ENCODE measurements at regions not wholly inside any gene's neighbourhood (a gene's known extent, or its start where the extent isn't known, plus 50 kb on each side); places are given as distances from the start of the nearest gene placed in this dataset.

- DNase-seq (ENCODE audit: extremely low read depth, insufficient read length): no peak
- H3K36me3 ChIP-seq (ENCODE audit: control insufficient read depth, insufficient read depth, low read length): no peaks in the 10 kb centered on the region
- no peaks in the 10 kb centered on the region for H3K27me3 ChIP-seq (replicated peaks; ENCODE audit: control insufficient read depth, insufficient read depth, low read length)
- no peak for TF ChIP-seq CTCF (IDR thresholded peaks at IDR 0.05; ENCODE audit: insufficient read depth, low read length, poor library complexity, severe bottlenecking)
- no peak overlapping the region for H3K4me3 ChIP-seq (replicated peaks; ENCODE audit: low read depth, low read length)
Observed at GRCh38 chr6:130730600-130730999, 96.6 kb upstream of the SMLR1 start.

- no peaks in the 10 kb centered on the region for H3K27me3 ChIP-seq (replicated peaks; ENCODE audit: control insufficient read depth, insufficient read depth, low read length)
- H3K36me3 ChIP-seq (ENCODE audit: control insufficient read depth, insufficient read depth, low read length): no peaks in the 10 kb centered on the region
- no peak overlapping the region for H3K4me3 ChIP-seq (replicated peaks; ENCODE audit: low read depth, low read length)
- TF ChIP-seq CTCF (IDR thresholded peaks at IDR 0.05; ENCODE audit: insufficient read depth, low read length, poor library complexity, severe bottlenecking): no peak
- no peak for DNase-seq (ENCODE audit: extremely low read depth, insufficient read length)
Observed at GRCh38 chr6:130734161-130734560, 93.0 kb upstream of the SMLR1 start.

- no peak for TF ChIP-seq CTCF (IDR thresholded peaks at IDR 0.05; ENCODE audit: insufficient read depth, low read length, poor library complexity, severe bottlenecking)
- H3K36me3 ChIP-seq (ENCODE audit: control insufficient read depth, insufficient read depth, low read length): no peaks in the 10 kb centered on the region
- no peaks in the 10 kb centered on the region; the same call in 1 of the 2 replicates for H3K27me3 ChIP-seq (replicated peaks; ENCODE audit: control insufficient read depth, insufficient read depth, low read length)
- H3K4me3 ChIP-seq (replicated peaks; ENCODE audit: low read depth, low read length): no peak overlapping the region
- DNase-seq (ENCODE audit: extremely low read depth, insufficient read length): no peak
Observed at GRCh38 chr6:130740308-130740707, 86.9 kb upstream of the SMLR1 start.

GRCh38 chr6:130742131-130742681 is 85.0 kb upstream of the SMLR1 start:
- no peak for TF ChIP-seq CTCF (IDR thresholded peaks at IDR 0.05; ENCODE audit: insufficient read depth, low read length, poor library complexity, severe bottlenecking)
- Histone ChIP-seq H3K27me3 (replicated peaks; ENCODE audit: control insufficient read depth, insufficient read depth, low read length) (no peaks in the 10 kb centered on the region; the same call in 1 of the 2 replicates), H3K36me3 (ENCODE audit: control insufficient read depth, insufficient read depth, low read length) (no peaks in the 10 kb centered on the region), H3K4me3 (replicated peaks; ENCODE audit: low read depth, low read length) (no peak overlapping the region)
- no peak for DNase-seq (ENCODE audit: extremely low read depth, insufficient read length)

GRCh38 chr6:130743175-130743574 is 84.0 kb upstream of the SMLR1 start:
- no peak for DNase-seq (ENCODE audit: extremely low read depth, insufficient read length)
- H3K27me3 ChIP-seq (replicated peaks; ENCODE audit: control insufficient read depth, insufficient read depth, low read length): no peaks in the 10 kb centered on the region; the same call in 1 of the 2 replicates
- no peak overlapping the region for H3K4me3 ChIP-seq (replicated peaks; ENCODE audit: low read depth, low read length)
- no peaks in the 10 kb centered on the region for H3K36me3 ChIP-seq (ENCODE audit: control insufficient read depth, insufficient read depth, low read length)
- no peak for TF ChIP-seq CTCF (IDR thresholded peaks at IDR 0.05; ENCODE audit: insufficient read depth, low read length, poor library complexity, severe bottlenecking)
